ENCODE measurements at regions not wholly inside any gene's neighbourhood (a gene's known extent, or its start where the extent isn't known, plus 50 kb on each side); places are given as distances from the start of the nearest gene placed in this dataset.

DNA sequence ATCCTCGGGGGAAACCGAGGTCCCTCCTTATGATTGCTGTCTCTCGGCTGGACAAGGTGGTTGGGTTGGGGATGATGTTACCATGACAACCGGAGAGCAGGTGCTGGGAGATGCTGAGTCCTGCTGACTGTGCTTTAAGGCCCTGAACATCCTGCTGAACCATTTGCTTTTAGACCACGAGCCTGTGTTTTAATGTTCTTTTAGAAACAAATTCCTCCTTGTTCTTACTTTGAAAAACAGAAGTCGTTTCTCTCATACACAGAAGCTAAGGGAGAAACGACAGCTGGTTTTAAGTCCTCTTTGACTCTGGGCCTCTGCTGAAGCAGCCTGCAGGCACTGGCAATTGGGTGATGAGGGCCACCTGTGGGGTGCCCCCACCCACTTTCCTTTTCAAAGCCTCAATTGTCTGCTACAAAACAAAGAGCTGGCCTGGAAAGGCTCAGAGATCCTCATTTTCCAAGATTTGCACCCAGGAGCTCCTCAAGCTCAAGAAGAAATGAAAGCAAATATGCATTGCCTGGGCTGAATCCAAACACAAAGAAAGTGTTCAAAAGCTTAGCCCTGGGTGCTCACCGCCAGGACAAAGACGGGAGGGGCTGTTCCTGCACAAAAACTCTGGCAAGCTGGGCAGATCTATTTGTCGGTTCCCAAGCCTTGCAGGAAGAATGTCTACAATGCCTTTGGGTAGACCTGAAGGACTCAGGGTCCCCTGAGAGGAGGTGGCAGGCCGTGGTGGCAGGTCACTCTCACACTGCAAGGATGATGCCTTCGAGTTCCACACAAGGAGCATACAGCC, 90.0 kb upstream of the CLMN start:
- no peak for DNase-seq

DNA sequence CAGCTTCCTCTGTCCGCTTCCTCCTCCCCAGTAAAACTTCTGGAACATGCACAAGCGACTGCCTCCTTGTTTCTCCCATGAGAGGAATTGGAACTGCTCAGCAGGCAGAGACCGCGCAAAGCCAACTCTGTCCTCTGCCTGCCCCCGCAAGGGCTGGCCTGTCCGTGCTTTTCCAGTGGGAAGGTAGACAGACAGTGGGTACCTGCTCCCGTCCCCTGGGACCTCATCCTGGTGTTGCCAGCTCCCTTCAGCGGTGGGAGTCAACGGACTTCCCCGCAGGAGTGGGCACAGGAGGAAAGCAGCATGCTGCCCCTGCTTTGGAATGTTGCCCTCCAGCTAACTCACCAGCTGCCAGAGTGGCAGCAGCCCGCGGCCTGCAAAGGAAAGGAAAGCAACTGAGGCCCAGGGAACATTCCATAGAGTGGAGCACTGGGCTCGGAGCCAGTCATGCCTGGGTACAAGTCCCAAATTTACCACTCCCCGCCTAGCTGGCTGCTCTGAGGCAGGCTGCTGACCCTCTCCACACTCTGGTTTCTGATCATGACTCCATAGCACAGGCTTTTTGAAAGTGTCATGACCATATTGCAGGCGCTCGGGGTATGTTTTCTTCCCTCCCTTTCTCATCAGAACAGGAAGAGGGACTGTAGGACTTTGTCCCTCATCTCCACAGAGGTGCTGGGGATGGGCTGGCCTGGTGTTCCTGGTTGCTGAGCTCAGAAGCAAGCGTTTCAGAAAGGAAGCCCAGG, 89.2 kb upstream of the CLMN start:
- DNase-seq: no peak

DNA sequence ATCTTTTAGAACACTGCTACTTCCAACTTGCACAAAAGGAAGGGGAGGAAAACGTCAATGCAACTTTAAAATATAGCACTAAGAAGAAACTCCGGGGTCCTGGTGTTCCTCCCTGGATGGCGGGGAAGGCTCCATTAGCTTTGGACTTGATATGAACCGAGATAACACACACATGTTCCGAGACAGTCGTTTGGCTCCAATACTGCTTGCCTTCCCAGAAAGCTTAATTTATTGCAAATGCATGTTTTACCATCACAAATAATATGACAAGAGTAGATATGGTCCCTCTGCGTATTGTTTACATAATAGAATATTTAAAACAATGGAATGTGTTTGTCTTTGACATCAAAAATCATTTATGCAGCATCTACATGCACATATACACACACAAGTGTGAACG, 87.6 kb upstream of the CLMN start:
- DNase-seq: no peak

DNA sequence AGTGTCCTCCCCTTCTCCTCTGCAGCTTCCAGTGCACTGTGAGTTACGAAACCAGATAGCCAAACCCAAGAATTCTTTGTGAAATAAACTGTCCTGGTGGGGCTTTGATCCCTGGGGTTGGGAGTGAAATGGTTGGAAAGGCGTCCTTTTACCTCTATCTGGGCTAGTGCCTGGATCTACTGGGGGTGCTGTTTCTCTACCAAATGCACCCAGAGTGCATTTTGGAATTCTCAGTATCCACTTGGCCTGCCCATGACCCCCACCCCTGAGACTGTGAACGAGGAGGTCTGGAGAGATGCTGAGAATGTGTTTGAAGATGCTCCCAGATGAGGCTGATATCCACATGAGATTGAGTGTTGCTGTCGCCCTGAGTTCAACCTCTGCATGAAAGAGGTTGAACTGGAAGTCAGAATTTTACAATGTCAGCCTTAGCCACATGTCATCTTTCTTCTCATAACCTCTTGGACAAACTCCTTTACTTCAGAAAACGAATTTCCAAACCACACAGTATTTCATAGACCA, 87.1 kb upstream of the CLMN start:
- DNase-seq: no peak

DNA sequence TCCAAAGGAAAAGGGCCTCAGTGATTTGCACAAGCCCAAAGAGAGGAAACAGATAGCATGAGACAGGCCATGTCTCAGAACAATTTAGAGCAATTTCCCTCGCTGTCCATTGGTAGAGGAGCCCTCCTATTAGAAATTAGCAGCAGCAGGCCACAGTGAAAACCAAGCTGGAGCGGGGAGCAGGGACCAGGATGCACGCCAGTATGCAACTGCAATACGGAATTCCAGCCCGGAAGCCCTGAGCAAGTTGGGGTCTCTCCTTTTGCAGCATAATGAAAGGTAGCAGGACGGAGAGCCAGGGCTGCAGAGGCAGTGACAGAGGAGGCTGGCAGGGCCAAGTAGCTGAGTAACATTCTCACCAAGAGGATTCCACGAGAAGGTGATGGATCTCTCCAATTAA, 84.9 kb upstream of the CLMN start:
- no peak for DNase-seq

DNA sequence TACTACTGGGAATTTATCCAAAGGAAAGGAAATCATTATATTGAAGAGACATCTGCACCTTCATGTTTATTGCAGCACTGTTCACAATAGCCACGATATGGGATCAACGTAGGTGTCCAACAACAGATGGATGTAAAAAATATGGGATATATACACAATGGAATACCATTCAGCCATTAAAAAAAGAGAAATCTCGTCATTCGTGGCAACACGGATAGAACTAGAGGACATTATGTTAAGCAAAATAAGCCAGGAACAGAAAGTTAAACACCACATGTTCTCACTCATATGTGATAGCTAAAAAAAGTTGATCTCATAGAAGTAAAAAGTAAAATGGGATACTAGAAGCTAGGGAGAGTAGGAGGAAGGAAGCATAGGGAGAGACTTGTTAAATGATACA, 82.9 kb upstream of the CLMN start:
- DNase-seq: no peak

DNA sequence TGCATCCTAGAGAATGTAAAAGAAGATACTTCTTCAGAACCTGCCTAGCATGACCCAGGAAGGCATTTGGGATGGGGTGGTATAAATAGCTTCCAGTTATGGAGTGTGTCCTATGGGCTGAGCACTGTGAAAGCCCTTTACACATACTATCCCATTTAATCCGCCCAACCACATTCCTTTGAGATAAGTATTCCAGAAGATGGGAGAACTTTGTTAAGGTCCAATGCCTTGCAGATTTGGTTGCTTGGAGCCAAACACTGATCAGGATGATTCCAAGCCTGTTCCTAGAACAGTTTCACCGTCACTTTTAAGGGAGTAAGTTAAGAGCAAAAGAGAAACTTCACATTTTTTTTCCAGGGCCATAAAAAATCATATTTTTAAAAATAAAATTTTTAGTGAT, 82.5 kb upstream of the CLMN start:
- no peak for DNase-seq

DNA sequence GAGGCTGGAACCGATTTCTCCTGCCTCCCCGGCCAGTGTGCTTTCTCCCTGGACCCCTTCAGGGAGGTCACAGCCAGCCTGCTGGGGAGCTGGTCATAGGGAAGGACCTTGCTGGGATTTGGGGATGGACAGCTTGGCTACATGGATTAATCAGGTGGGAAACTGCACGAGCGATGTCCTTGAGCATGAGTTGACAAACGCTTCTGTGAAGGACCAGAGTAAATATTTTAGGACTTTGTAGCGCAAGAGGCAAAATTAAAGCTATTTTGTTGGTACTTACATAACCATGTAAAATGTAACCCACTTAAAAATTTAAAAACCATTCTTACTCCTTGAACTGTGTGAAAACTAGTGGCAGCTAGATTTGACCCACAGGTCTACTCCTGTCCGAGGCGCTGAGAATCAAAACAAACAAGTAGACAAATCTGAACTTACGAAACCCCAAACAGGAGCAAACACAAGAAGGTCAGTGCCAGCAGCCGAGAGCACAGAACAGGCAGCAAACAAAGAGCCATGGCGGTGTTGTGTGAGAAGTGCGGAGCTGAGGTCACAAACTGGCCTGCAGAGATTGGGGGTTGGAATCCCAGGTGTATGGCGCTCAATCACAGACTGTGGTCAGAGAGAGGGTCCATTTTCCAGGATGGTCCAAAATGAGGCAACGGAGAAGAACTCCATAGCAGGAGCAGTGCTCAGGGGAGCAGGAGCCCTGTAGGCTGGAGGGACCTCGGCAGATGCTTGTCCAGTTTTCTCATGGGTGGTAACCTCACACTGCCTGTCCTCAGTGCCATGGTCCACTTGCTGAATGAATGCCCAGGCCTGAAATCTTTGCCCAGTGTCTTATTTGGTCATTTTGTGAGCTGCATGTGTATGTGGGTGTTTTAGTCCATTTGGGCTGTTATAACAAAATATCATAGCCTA, 79.2 kb upstream of the CLMN start:
- DNase-seq: no peak

DNA sequence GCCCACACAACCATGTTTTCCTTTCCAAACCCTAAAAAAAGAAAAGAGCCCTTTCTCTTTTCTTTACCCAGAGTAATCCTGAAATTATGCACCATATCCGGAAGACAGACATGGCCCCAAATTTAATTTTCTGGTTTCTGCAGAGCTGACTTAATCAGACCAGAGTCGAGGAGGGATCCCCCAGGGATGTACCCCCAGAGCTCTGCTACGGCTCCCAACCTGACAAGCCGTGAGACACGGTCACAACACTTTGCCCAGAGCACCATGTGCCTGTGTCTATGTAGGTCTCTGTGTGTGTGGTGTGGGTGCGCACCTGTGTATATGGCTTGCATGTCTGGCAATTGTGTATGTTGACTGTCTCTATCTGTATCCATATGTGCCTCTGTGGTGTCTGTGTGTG, 77.6 kb upstream of the CLMN start:
- DNase-seq: no peak

DNA sequence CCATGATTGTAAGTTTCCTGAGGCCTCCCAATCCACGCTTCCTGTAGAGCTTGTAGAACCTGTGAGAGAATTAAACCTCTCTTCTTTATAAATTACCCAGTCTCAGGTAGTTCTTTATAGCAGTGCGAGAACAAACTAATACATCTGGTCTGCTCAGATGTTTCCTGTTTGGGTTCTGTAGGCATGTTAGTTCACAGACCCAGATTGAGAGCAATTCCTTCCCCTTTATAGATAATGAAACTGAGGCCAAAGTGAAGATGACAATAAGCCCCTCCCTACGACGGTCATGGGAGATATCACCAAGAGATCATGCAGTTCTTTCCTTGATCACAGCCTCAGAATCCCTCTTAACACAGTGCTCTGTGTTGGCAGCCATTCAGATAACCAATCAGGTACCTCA, 76.5 kb upstream of the CLMN start:
- no peak for DNase-seq

DNA sequence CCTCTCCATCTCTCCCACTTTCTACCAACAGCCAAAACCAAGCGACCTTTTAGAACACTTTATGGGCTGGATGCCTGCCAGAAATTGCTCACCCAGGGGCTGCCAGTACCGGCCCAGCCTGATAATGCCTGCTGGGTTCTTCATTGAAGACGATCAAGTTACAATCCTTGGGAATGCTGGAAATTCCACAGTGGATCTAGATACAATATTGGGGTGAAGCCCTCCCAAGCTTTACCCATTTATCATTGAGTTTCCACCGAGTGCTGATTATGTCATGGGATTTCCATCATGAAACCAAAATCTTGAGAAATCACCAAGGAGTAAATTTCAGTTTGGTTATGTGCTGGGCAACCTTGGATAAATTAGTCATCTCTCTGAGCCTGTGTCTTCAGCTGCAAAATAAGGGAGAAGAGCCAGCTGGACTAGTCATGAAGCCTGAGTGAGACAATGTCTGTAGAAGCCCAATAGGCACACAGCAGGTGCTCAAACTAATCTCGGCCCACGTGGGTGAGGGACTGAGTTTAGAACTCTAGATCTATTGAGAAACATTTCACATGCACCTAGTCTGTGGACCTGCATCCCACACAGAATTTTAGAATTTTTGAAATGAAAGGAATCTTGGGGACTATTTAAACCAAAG, 75.5 kb upstream of the CLMN start:
- no peak for DNase-seq

DNA sequence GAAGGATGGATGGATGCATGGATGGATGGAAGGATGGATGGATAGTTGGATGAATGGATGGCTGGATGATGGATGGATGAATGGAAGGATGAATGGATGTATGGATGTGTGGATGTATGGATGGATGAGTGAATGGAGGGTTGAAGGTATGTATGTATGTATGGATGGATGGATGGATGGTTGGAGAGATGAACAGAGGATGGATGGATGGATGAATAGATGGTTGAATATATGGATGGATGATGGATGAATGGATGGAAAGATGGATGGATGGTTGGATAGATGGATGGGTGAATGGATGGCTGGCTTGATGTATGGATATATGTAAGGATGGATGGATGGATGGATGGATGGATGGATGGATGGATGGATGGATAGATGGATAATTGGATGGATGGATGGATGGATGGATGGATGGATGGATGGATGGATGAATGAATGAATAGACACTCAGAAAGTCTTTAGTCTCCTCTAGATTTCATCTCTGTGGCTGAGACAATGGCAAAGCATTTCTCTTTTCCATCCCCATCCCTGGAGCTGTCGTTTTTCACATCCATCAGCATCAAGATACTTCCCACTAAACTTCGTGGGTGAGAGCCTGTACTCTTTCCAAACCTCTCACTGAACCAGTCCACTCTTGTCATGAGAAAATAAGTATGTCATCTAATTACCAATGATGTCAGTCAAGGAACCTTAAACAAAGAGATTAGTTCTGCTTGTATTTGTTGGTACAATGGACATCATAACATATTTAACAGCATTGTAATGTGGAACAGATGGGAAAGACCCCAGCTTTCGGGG, 74.8 kb upstream of the CLMN start:
- no peak for DNase-seq

DNA sequence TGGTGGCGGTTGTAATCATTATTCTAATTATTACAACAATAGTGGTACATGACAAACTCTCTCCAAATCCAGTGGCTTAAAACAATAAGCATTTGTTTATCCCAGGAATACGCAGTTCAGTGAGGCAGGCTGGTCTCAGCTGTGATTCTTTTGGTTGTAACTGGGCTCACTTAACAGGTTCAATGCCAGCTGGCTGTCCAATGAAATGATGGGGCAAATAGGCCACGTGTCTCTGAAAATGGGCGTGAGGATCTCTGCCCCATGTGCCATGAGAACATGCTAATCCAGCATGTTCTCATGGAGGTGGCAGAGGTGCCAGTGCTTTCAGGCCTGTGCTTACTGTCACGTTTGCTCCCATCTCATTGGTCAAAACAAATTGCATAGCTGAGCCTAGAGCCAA, 73.1 kb upstream of the CLMN start:
- DNase-seq: no peak

DNA sequence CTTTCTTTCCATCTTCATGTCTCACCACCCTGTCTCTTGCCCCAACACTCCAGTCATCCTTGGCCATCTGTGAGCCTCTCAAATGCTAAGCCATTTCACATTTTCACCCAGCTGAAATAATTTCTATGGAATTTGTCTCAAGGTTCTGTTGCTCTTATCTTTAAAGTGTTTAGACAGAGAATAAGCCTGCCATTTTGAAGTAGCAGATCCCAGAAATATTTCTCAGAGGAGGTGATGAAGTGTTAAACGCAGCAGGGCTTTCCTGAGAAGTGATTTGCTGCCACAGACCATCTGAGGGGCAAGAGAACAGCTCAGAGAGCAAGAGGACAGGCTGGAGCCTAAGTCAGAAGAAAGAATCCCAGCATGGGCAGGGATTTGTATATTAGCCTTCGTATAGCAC, 71.6 kb upstream of the CLMN start:
- no peak for DNase-seq

DNA sequence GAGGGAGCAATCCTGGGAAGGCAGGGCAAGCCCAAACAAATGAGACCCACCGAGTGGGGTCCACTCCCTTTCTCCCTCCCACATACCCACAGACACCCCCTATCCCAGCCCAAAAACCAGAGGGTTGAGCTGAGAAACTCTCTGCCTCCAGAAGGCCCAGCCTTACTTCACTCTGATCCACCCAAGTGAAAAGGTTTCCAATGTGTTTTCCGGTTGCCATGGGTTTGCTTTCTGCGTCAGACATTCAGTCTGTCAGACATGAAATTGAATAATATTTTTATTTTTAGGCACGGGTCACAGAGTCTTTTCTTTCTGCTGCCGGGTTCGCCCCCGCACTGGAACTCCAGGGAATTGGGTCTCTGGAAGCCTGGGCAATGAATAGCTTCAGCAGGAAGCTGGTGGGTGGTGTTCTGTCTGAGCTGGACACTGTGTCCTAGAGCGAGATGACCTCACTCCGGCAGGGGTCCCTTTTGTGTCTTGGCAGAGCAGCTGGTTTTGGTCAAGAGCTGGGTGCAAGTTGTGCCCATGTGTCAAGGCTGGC, 69.8 kb upstream of the CLMN start:
- DNase-seq: no peak

DNA sequence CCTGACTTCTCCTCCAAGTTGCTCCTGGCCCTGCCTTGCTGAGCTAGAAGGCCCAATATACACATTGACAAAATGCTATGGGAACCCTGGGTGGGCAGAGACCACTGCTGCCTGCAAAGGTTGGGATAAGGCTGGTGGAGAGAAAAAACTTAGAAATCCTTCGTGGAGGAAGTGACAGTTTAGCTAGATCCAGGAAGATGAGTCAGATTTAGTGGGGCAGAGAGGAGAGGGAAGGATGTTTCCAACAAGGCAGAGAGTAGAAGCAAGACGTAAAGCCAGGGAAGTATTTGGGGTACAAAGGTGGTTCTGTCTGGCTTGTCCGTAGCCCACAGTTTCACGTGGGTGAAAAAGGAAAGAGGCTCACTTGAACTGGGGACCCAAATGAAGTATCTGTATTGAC, 69.0 kb upstream of the CLMN start:
- DNase-seq: no peak

DNA sequence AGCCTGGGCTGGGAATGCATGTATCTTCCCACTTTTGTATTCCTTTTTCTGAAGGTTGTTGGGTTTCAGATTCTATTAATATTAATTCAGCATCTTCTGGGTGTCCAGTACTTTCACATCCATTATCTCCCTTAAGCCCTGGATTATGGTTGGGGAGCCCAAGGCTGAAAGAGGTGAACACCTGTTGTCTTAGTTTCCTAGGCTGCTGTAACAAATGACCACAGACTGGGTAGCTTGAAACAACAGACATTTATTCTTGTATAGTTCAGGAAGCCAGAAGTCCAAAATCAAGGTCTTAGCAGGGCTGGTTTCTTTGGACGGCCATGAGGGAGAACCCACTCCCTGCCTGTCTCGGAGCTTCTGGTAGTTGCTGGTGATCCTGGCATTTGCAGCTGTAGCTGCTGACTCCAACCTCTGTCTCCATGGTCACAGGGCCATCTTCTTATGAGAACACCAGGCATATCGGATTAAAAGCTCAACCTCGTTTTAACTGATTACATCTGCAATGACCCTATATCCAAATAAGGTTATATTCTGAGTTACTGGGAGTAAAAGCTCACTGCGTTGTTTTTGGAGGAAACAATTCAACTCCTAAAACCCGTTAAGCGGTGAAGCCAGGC, 68.2 kb upstream of the CLMN start:
- DNase-seq: peak; percentile 91

DNA sequence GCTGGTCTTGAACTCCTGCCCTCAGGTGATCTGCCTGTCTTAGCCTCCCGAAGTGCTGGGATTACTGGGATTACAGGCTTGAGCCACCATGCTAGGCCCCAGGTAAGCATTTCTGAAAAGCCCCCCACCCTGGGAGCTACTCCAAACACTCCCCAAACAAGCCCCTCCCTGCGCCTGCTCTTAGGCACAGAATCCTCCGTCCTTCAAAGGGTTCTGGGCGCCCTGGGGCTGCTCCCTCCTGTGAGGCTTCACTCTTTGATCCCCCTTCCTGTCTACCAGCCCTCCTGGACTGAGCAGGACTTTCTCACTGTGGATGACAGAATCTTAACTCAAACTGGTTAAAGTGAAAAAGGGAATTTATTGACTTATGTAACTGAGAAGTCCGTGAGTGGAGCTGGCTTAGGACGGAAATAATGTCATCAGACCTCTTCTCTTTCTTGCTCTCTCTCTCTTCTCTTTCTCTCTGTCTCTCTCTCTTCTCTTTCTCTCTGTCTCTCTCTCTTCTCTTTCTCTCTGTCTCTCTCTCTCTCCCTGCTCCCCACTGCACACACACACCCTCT, 66.9 kb upstream of the CLMN start:
- DNase-seq: peak; percentile 17

DNA sequence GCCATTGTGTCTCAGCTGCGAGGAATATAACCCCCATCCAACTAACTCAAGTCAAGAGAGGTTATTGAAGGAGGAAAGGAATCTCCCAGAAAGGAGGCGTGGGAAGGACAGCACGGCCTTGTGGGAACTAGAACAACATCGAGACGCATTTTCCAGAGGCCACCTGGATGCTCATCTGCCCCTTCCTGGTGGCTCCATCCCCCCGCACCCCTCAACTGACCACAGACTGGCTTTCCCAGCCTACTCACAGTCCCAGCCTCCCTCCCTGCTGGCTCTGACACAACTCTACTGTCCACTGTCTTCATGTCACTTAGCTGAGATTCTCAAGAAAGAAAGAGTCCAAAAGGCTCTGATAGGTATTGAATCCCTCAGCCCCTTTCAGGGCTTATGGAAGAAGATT, 66.0 kb upstream of the CLMN start:
- no peak for DNase-seq

DNA sequence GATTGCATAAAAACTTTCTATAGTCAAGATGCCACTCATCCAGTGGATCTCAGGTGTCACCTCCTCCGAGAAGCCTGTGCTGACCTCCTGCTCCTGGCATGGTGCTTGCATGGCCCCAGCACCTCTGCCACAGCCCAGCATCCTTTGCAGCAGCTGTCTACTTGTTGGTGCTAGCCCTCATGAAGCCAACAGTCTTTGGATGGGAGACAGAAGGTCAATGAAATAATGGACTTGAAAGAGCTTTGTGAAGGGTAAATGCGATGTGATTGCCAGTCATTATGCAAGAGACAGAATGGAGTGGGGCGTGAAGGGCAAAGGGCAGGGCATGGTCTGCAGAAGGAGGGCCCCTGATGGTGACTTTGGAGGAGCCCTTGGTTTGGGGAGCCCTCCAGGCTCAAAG, 63.0 kb upstream of the CLMN start:
- DNase-seq: no peak

DNA sequence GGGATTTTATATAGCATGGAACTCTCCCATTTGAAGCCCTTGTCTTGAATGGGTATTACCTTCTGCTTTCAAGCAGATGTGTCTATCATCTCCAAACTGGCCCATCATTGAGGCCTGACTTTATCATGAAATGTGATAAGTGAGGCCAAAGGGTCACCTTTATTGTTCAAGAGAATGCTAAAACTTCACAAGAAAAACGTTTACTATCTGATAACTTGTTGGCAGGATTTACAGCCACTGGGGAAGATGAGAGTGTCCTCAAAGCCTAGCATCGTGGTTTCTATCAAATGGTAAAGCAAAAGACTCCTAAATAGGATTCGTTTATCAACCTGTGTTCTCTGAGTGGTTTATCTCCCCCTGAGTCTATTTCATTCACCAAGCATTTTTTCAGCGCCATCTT, 62.0 kb upstream of the CLMN start:
- DNase-seq: no peak
